ENCODE measurements at regions not wholly inside any gene's neighbourhood (a gene's known extent, or its start where the extent isn't known, plus 50 kb on each side); places are given as distances from the start of the nearest gene placed in this dataset.
"Not testable (repeated sequence)": the region's sequence is repeated elsewhere in the genome, so short reads cannot be mapped to it uniquely, and the experiment has no call there.

DNA sequence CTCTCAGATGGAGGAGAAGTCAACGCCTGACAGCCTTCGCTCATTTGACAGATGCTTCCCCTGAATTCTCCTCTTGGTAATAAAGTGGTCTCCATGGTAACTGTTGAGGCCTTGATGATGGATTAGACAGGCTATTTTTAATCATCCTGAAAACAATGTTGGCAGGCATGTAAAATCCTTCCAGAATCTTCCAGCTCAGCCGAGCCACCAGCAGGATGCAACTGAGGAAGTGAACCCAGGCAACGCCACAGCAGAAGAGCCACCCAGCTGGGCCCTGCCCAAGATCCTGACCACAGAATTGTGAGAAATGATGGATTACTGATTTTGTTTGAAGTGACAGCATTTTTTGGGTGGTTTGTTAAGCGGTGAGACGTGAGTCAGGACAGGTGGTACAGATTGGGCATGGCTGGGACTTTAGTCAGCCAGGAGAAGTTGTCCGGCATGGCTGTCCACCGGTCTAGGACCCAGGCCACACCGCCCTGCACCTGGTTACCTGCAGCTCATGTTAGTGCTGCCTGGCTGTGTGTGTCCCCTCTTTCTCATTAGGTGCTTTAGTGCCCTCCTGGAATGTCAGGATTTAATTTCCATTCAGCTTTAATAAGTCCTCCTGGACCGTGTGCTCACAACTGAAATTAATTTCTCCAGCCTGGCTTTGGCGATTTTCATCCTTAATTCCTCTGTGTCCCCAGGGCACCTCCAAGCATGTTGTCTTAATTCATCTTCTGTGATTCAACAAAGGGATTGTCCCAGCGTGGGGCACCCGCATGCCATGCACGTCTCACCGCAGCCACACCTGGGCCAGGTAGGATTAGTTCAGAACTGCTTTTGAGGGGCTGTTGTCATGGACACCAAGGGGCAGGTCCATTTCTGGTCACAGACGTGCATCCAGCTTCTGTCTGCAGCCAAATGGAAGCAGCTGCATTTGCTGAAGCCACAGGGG, 280.4 kb downstream of the ADGRD1 start:
- H4K20me1 ChIP-seq (ENCODE audit: insufficient read depth); H3F3A ChIP-seq (ENCODE audit: insufficient read depth, low read length, poor library complexity, severe bottlenecking); H3K36me3 ChIP-seq (ENCODE audit: insufficient read depth, low read length); H2AFZ ChIP-seq (ENCODE audit: low read depth, low read length); H3K79me2 ChIP-seq (replicated peaks; ENCODE audit: insufficient read depth, low read length); H3K9me3 ChIP-seq (ENCODE audit: low read length); H3K27me3 ChIP-seq (ENCODE audit: insufficient read depth, low read depth, low read length); H3K9me2 ChIP-seq (ENCODE audit: insufficient read depth, low read length): not testable (repeated sequence)
- Histone ChIP-seq H3K27ac (ENCODE audit: low read length) (peak overlapping the region; percentile 98), H3K4me3 (ENCODE audit: low read length) (peak overlapping the region; percentile 51), H3K9ac (ENCODE audit: low read length) (peak overlapping the region; percentile 66), H3K4me2 (ENCODE audit: low read length) (peak overlapping the region; percentile 35)
- TF ChIP-seq, protein P1, sequence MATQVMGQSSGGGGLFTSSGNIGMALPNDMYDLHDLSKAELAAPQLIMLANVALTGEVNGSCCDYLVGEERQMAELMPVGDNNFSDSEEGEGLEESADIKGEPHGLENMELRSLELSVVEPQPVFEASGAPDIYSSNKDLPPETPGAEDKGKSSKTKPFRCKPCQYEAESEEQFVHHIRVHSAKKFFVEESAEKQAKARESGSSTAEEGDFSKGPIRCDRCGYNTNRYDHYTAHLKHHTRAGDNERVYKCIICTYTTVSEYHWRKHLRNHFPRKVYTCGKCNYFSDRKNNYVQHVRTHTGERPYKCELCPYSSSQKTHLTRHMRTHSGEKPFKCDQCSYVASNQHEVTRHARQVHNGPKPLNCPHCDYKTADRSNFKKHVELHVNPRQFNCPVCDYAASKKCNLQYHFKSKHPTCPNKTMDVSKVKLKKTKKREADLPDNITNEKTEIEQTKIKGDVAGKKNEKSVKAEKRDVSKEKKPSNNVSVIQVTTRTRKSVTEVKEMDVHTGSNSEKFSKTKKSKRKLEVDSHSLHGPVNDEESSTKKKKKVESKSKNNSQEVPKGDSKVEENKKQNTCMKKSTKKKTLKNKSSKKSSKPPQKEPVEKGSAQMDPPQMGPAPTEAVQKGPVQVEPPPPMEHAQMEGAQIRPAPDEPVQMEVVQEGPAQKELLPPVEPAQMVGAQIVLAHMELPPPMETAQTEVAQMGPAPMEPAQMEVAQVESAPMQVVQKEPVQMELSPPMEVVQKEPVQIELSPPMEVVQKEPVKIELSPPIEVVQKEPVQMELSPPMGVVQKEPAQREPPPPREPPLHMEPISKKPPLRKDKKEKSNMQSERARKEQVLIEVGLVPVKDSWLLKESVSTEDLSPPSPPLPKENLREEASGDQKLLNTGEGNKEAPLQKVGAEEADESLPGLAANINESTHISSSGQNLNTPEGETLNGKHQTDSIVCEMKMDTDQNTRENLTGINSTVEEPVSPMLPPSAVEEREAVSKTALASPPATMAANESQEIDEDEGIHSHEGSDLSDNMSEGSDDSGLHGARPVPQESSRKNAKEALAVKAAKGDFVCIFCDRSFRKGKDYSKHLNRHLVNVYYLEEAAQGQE (IDR thresholded peaks at IDR 0.05; ENCODE audit: borderline replicate concordance): peak; percentile 60
- TF ChIP-seq SMC3 (conservative IDR thresholded peaks at IDR 0.05; ENCODE audit: poor library complexity) (peak; percentile 26), POLR2AphosphoS5 (IDR thresholded peaks at IDR 0.05) (peak; percentile 60), EP300 (conservative IDR thresholded peaks at IDR 0.05; ENCODE audit: poor library complexity, severe bottlenecking) (peak; percentile 93)

DNA sequence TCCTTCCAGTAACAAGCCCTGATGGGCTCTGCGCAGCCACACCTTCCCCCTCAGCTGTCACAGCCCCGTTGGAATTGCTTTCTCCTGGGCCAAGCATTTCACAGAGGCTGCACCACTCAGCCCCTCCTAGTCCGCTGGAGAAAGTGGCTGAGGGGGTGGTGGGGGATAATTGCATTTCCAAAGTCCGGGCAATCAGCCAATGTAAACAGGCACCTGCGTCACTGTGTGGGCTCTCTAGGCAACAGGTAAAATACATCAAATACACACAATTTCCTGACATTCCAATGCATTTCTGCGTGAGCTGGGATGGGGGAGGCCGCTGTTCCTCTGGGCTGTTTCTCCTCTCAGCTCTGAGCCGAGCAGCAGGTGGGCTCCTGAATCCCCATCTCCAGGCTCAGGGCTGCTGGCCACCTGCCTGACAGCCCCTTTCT, 281.1 kb downstream of the ADGRD1 start:
- not testable (repeated sequence) for H3K4me3 ChIP-seq (ENCODE audit: low read length); H2AFZ ChIP-seq (ENCODE audit: low read depth, low read length); H3K79me2 ChIP-seq (replicated peaks; ENCODE audit: insufficient read depth, low read length); H3K36me3 ChIP-seq (ENCODE audit: insufficient read depth, low read length); H3K4me2 ChIP-seq (ENCODE audit: low read length); H3F3A ChIP-seq (ENCODE audit: insufficient read depth, low read length, poor library complexity, severe bottlenecking); H3K9me2 ChIP-seq (ENCODE audit: insufficient read depth, low read length); H3K9me3 ChIP-seq (ENCODE audit: low read length); H4K20me1 ChIP-seq (ENCODE audit: insufficient read depth); H3K9ac ChIP-seq (ENCODE audit: low read length); H3K27me3 ChIP-seq (ENCODE audit: insufficient read depth, low read depth, low read length)
- H3K27ac ChIP-seq (ENCODE audit: low read length): peak overlapping the region; percentile 98

DNA sequence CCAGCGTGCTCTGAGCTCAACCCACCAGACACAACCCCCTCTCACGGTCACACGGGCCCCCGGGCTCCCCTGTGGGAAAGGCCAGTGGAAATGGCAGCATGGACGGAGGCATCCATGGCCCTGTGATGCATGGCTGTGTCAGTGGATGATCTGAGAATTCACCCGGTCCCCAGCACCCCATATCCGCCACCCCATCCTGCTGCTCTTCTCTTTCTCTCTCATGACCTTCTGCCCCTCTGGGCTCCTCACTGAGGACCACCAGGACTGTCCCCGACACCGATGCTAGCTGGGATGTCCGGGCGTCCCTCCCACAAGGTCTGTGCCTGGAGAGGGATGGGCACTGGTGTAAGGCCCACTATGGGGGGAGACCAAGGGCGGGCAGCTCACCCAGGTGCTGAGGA, 282.2 kb downstream of the ADGRD1 start:
- Histone ChIP-seq H3K79me2 (replicated peaks; ENCODE audit: insufficient read depth, low read length) (no peaks in the 10 kb centered on the region), H3K27ac (ENCODE audit: low read length) (no peak overlapping the region), H3F3A (ENCODE audit: insufficient read depth, low read length, poor library complexity, severe bottlenecking) (no peaks in the 10 kb centered on the region), H2AFZ (ENCODE audit: low read depth, low read length) (no peak overlapping the region), H4K20me1 (ENCODE audit: insufficient read depth) (no peaks in the 10 kb centered on the region), H3K36me3 (ENCODE audit: insufficient read depth, low read length) (no peaks in the 10 kb centered on the region), H3K4me2 (ENCODE audit: low read length) (no peak overlapping the region), H3K9me3 (ENCODE audit: low read length) (no peaks in the 10 kb centered on the region), H3K9me2 (ENCODE audit: insufficient read depth, low read length) (no peaks in the 10 kb centered on the region), H3K9ac (ENCODE audit: low read length) (no peak overlapping the region), H3K4me3 (ENCODE audit: low read length) (no peak overlapping the region), H3K27me3 (ENCODE audit: insufficient read depth, low read depth, low read length) (no peaks in the 10 kb centered on the region)
- TF ChIP-seq EZH2 (IDR thresholded peaks at IDR 0.05; ENCODE audit: borderline replicate concordance, insufficient read depth, low read length, poor library complexity, severe bottlenecking) (no peak), SMC3 (conservative IDR thresholded peaks at IDR 0.05; ENCODE audit: poor library complexity) (no peak), TAF1 (IDR thresholded peaks at IDR 0.05; ENCODE audit: low read depth) (no peak), POLR2AphosphoS5 (IDR thresholded peaks at IDR 0.05) (no peak), EP300 (conservative IDR thresholded peaks at IDR 0.05; ENCODE audit: poor library complexity, severe bottlenecking) (no peak), MXI1 (conservative IDR thresholded peaks at IDR 0.05; ENCODE audit: poor library complexity, severe bottlenecking) (no peak), RAD21 (conservative IDR thresholded peaks at IDR 0.05) (no peak)
- TF ChIP-seq, protein P1 (IDR thresholded peaks at IDR 0.05; ENCODE audit: borderline replicate concordance): no peak
- TF ChIP-seq, protein P2, sequence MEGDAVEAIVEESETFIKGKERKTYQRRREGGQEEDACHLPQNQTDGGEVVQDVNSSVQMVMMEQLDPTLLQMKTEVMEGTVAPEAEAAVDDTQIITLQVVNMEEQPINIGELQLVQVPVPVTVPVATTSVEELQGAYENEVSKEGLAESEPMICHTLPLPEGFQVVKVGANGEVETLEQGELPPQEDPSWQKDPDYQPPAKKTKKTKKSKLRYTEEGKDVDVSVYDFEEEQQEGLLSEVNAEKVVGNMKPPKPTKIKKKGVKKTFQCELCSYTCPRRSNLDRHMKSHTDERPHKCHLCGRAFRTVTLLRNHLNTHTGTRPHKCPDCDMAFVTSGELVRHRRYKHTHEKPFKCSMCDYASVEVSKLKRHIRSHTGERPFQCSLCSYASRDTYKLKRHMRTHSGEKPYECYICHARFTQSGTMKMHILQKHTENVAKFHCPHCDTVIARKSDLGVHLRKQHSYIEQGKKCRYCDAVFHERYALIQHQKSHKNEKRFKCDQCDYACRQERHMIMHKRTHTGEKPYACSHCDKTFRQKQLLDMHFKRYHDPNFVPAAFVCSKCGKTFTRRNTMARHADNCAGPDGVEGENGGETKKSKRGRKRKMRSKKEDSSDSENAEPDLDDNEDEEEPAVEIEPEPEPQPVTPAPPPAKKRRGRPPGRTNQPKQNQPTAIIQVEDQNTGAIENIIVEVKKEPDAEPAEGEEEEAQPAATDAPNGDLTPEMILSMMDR (IDR thresholded peaks at IDR 0.05; ENCODE audit: poor library complexity, severe bottlenecking): no peak

Data from neural cell (in vitro differentiated cells).